HL-60 (cell line): ENCODE measurements at regions not wholly inside any gene's neighbourhood (a gene's known extent, or its start where the extent isn't known, plus 50 kb on each side); places are given as distances from the start of the nearest gene placed in this dataset.

Source experiments
- CTCF ChIP-seq: IDR thresholded peaks from one replicate; pipeline ENCODE4 v1.5.1; 2011; ENCODE audit warnings: low read length, control low read depth, inconsistent platforms; ENCODE audit not compliant: insufficient read depth
- SPI1 ChIP-seq: IDR thresholded peaks from 2 replicates; pipeline ENCODE4 v1.6.1; 2012; ENCODE audit warnings: low read depth, mild to moderate bottlenecking, borderline replicate concordance
- TF ChIP-seq, protein P1 (sequence below): IDR thresholded peaks from 2 replicates; pipeline ENCODE4 v1.6.1; 2012; ENCODE audit warnings: low read depth; ENCODE audit not compliant: insufficient replicate concordance

- TF ChIP-seq CTCF (no peak), SPI1 (no peak)
- TF ChIP-seq, protein P1, sequence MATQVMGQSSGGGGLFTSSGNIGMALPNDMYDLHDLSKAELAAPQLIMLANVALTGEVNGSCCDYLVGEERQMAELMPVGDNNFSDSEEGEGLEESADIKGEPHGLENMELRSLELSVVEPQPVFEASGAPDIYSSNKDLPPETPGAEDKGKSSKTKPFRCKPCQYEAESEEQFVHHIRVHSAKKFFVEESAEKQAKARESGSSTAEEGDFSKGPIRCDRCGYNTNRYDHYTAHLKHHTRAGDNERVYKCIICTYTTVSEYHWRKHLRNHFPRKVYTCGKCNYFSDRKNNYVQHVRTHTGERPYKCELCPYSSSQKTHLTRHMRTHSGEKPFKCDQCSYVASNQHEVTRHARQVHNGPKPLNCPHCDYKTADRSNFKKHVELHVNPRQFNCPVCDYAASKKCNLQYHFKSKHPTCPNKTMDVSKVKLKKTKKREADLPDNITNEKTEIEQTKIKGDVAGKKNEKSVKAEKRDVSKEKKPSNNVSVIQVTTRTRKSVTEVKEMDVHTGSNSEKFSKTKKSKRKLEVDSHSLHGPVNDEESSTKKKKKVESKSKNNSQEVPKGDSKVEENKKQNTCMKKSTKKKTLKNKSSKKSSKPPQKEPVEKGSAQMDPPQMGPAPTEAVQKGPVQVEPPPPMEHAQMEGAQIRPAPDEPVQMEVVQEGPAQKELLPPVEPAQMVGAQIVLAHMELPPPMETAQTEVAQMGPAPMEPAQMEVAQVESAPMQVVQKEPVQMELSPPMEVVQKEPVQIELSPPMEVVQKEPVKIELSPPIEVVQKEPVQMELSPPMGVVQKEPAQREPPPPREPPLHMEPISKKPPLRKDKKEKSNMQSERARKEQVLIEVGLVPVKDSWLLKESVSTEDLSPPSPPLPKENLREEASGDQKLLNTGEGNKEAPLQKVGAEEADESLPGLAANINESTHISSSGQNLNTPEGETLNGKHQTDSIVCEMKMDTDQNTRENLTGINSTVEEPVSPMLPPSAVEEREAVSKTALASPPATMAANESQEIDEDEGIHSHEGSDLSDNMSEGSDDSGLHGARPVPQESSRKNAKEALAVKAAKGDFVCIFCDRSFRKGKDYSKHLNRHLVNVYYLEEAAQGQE, result no peak
Measured at GRCh38 chr1:213702703-213703102, 285.1 kb upstream of the PROX1 start.
